HEK293 (cell line): ENCODE measurements at regions not wholly inside any gene's neighbourhood (a gene's known extent, or its start where the extent isn't known, plus 50 kb on each side); places are given as distances from the start of the nearest gene placed in this dataset.

ENCODE experiments used
- ZBTB49 ChIP-seq: fragments of 450-650 bp; formaldehyde crosslinking; IDR thresholded peaks from 2 replicates; pipeline ENCODE4 v1.5.1; 2016; ENCODE audit warnings: missing biosample characterization, missing genetic modification characterization, low read depth
- ZSCAN5A ChIP-seq: fragments of 450-650 bp; formaldehyde crosslinking; IDR thresholded peaks from 2 replicates; pipeline ENCODE4 v1.5.1; 2016; ENCODE audit warnings: missing biosample characterization, missing genetic modification characterization

DNA sequence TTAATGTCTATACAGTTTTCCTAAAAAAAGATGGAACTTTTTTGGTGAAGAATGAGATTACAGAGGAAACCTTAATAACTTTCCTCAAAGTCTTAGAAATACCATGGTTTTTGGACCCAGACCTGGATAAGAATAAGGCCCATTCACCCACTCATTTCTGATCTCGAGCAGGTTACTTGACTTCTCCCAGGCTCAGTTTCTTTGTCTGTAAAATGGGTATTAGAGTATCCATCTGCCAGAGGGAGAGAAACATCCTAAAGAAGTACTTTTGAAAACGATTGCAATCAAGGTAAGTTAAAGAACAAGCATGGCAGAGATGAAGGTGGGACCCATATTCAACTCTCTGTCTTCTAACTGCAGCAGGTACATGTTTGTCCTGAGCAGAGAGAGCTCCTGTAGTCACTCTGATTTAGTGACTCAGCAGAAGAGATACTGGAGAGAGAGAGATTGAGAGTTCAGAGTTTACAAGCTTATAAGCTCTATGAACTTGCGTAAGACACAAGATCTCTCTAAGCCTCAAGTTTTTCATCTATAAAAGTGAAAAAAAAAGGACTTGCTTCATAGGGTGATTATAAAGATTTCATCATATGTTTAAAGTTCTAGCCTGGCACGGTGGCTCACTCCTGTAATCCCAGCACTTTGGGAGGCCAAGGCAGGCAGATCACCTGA, 379.4 kb upstream of the SGCD start:
- no peak for TF ChIP-seq ZSCAN5A (tag by site-specific recombination)
- no peak for TF ChIP-seq ZBTB49 (tag by site-specific recombination)
